GM23338 (cell line): ENCODE measurements at regions not wholly inside any gene's neighbourhood (a gene's known extent, or its start where the extent isn't known, plus 50 kb on each side); places are given as distances from the start of the nearest gene placed in this dataset.

ENCODE experiments used
- CTCF ChIP-seq, 2 experiments: fragments of 200-600 bp in 1 of 2; sonication (generic) in 1 of 2; conservative IDR thresholded peaks; 2 replicates each; pipeline versions ENCODE4 v1.5.1 to v1.6.1; 2016 to 2017; ENCODE audit warnings: antibody characterized with exemption in 2 of 2, low read depth in 2 of 2, mild to moderate bottlenecking in 2 of 2, moderate library complexity in 1 of 2
- JUNB ChIP-seq: IDR thresholded peaks from one replicate; pipeline ENCODE4 v1.6.1; 2016; ENCODE audit warnings: antibody characterized with exemption; ENCODE audit not compliant: unreplicated experiment
- POLR2AphosphoS5 ChIP-seq: IDR thresholded peaks from 2 replicates; pipeline ENCODE4 v1.6.1; 2016; ENCODE audit warnings: antibody characterized with exemption, low read depth
- REST ChIP-seq: IDR thresholded peaks from one replicate; pipeline ENCODE4 v1.6.1; 2018; ENCODE audit warnings: antibody characterized with exemption; ENCODE audit not compliant: unreplicated experiment

GRCh38 chr13:34039678-34040077 is 221.7 kb downstream of the RFC3 start:
- TF ChIP-seq CTCF (conservative IDR thresholded peaks at IDR 0.05; ENCODE audit: low read depth in 2 of 2): no peak
- TF ChIP-seq POLR2AphosphoS5: no peak
- no peak for TF ChIP-seq JUNB
- TF ChIP-seq REST: no peak
